KBM-7 (cell line): ENCODE measurements at regions not wholly inside any gene's neighbourhood (a gene's known extent, or its start where the extent isn't known, plus 50 kb on each side); places are given as distances from the start of the nearest gene placed in this dataset.

ENCODE experiments used
- DNase-seq: peaks from one replicate; pipeline ENCODE4 v3.0.0-alpha.2; 2015
- in situ Hi-C: fragments of 300-500 bp; cut with MboI; formaldehyde crosslinking; loops from 2 replicates; pipeline ENCODE4 v1.14.3; 2020; ENCODE audit warnings: low sequenced_read_pairs, low pct_unique_long_range_greater_than_20kb, mixed read lengths

GRCh38 chr21:39064325-39065012, 118.8 kb downstream of the PSMG1 start:
- in situ Hi-C loops = no loop called here
- DNase-seq = no peak

- in situ Hi-C loops = no loop called here
- DNase-seq = no peak
These were observed 119.7 kb downstream of the PSMG1 start for GRCh38 chr21:39063517-39063916.

- no peak for DNase-seq
- in situ Hi-C loops = no loop called here
These were observed 121.1 kb downstream of the PSMG1 start for GRCh38 chr21:39062196-39062595.

- no peak for DNase-seq
- in situ Hi-C loops = no loop called here
These were observed 121.5 kb downstream of the PSMG1 start for GRCh38 chr21:39061766-39062165.

DNA sequence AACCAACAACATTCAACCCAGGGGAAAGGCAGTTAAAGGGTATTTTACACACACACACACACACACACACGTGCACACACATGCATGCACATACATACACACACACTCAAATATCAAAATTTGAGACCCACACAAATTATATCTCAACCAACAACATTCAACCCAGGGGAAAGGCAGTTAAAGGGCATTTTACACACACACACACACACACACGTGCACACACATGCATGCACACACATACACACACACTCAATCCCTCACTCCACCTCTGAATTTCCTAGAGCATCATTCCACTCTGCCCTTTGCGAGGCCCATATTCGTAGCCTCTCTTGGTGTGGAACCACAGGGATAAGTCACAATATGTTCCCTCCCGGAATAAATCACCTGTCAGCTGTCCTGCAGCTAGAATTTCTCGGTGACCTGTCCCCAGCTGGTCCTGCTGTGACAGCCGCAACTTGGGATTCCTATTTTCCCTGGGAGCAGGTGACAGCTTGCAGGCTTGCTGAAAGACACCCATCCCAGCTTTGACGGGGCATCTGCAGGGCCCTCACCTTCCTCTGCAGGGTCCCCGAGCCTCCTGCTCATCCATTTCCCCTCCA, 122.7 kb downstream of the PSMG1 start:
- in situ Hi-C loops = no loop called here
- no peak for DNase-seq

- in situ Hi-C loops = no loop called here
- DNase-seq = no peak
These were observed 126.1 kb downstream of the PSMG1 start for GRCh38 chr21:39057121-39057520.

GRCh38 chr21:39056636-39057035, 126.6 kb downstream of the PSMG1 start:
- in situ Hi-C loops = no loop called here
- DNase-seq = no peak

GRCh38 chr21:39055167-39055767, 128.0 kb downstream of the PSMG1 start:
- in situ Hi-C loops = no loop called here
- no peak for DNase-seq

GRCh38 chr21:39054066-39054465, 129.2 kb downstream of the PSMG1 start:
- DNase-seq = no peak
- in situ Hi-C loops = no loop called here

GRCh38 chr21:39053126-39053525, 130.1 kb downstream of the PSMG1 start:
- DNase-seq = no peak
- in situ Hi-C loops = no loop called here

DNA sequence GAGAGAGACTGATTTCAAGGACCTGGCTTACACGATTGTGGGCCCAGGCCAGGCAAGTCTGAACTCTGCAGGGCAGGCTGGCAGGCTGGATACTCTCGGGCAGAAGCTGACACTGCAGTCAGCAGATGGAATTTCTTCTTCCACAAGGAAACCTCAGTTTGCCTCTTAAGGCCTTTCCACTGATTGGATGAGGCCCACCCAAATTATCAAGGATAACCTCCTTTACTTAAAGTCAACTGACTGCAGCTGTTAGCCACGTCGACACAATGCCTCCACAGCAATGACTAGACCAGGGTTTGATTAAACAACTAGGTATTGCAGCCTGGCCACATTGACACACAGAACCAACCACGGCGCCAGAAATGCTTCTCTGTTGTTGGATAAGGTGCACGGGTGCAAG, 130.5 kb downstream of the PSMG1 start:
- no peak for DNase-seq
- in situ Hi-C loops = no loop called here

DNA sequence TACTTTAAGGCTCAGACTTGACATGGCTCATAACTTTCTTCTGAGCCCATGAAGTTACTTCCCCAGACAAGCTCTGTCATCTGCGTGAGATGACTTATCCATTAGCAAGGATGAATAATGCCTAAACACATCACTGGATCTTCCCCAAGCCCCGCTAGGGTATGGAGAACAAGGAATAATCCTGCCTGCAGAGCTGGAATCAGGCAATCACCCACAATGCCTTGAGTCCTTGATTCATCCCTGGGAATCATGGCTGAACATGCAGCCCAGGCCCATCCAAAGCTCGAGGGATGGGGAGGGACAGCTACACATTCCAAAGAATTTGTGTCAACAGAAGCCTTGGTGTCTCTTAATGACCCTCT, 131.7 kb downstream of the PSMG1 start:
- in situ Hi-C loops = no loop called here
- DNase-seq = no peak

DNA sequence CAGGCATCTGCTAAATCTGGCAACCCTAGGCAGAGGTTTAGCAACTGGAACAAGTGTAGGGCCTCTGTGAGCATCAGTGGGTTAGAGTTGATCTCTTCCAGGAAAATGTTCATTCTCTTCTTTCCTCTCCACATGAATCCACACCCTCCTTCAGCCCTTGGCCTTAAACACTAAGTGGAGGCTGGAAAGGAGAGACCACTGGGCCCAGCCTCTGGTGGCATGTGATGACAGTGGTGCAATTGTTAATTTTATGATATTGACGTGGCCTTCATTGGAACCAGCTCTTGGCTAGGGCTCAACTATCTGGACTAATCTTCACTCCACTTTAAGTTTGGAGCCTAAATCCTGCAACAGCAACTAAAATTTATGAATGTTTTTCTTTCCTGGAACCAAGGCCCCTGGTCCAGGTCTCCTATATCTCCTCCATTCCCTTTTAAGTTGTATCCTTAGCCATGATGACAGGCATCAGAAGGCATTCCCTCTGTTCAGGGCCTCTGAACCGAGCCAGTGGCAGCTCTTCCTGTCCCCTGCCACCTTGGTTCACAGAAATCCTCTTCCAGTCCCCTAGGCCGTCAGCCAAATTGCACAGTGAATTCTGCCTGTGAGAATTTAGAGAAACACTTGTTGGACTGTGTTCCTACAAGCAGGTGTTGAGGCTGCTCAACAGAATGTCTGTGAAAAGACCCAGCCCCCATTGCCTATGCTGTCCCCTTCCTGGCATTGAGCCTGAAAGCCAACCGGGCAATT, 132.2 kb downstream of the PSMG1 start:
- in situ Hi-C loops = no loop called here
- DNase-seq = no peak

GRCh38 chr21:39048574-39048973, 134.7 kb downstream of the PSMG1 start:
- in situ Hi-C loops = no loop called here
- DNase-seq = no peak

DNA sequence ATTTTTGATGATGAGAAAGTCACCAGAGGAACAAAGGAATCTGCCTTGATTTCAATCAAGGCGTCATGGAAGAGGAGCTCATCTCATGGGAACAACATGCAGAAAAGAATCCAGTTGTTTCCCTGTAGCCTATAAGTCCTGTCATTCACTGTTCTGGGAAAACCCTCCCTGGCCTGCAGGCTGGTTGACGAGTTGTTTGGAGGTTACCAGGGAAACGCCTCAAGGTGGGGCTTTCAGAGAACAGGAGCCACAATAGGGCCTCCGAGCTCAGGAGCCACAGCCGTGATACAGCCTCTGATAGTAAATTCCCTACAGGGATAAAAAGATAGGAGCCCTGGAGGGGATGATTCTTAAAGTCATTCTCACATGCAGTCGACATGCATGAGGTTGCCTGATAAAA, 135.2 kb downstream of the PSMG1 start:
- in situ Hi-C loops = no loop called here
- no peak for DNase-seq

DNA sequence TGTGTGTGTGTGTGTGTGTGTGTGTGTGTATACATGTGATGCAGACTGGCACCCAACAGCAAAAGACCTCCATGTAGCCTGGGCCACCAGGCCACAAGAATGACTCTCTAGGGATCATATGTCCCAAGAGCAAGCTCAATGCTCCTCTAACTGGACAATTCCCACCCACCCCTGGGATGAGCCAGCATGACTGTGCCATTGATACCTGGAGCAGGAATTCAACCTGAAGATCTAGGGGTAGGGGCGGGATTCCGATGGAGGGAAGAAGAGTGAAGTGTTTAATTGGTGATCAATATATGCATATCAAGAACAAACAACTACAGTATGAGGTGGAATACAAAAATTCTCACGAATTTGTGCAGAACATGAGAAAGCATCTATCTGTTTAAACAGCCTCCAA, 136.2 kb downstream of the PSMG1 start:
- in situ Hi-C loops = no loop called here
- DNase-seq = no peak

DNA sequence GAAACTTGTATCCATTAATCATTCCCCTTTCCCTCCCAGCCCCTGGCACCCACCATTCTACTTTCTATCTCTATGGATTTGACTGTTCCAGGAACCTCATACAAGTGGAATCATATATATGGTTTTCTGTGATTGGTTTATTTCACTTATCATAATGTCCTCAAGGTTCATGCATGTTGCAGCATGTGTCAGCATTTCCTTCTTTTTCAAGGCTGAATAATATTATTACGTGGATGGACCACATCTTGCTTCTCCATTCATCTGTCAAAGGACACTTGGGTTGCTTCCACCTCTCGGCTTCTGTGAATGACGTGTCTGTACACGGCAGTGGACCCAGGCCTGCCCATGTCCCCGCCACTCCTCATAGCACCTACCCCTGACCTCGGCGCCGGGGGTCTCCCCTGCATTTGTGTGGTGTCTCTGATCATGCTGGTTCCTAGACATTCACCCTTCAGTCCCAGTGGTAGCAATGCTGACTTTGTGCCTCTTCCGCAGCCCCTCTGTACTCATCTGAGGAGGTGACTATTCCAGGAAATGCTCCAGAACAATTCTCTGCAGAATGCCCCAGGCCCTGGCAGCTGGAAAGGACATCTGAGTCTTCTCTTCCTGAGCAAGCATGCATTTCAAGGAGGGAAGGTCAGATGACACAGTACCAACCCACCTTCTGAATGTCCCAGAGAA, 136.9 kb downstream of the PSMG1 start:
- no peak for DNase-seq

DNA sequence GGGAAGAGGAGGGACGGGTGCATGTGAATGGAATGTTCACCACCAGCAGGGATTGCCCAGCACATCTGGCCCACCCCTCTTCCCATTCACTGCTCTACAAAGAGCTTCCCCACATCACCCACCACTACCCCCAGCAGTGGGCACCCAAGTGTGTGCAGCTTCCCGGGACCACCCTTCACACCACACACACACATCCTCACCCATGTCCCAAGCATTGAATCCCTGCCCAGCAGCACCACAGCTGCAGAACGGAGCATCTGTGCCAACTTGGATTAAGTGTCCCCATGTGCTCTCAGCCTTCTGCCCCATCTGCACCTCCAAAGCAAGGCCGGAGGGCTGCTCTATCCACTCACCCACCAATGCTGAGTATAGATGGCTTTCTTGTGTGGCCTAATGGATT, 141.4 kb downstream of the PSMG1 start:
- no peak for DNase-seq
- in situ Hi-C loops = no loop called here

More for the DNA sequence above, 136.9 kb downstream of the PSMG1 start:
- in situ Hi-C loops = no loop called here

DNA sequence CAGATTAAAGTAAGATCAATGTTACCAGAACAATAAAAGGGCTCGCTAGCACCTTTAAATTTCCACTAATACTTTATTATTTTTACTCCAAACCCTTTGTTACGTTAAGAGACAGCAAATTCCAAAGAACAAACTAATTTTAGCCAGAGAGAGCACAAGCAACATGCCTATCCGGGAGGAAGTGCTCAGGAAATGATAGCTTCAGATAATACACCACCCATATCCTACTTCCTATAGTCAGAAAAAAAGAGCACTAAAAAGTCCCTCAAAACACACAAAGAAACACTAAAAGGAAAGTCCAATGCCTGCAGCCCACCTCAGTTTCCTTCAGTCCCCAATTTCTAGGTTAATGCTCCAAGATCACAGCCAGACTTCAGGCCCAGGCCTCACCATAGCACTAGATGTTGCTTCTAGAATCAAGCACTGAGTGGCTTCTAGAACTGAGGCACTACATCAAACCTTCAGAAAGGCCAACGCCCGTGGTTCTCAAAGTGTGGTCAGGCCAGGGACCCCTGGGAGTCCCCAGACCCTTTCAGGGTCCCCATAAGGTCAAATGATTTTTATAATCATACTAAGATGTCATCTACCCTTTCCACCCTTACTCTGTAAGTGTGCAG, 142.6 kb downstream of the PSMG1 start:
- in situ Hi-C loops = no loop called here
- peak; percentile 28 for DNase-seq
